Esophagus squamous epithelium (tissue), 4 donors: ENCODE measurements at regions not wholly inside any gene's neighbourhood (a gene's known extent, or its start where the extent isn't known, plus 50 kb on each side); places are given as distances from the start of the nearest gene placed in this dataset.

Experiments
- CTCF ChIP-seq, 6 experiments: fragments of 450-650 bp in 4 of 6; fragments of 200-600 bp in 2 of 6; sonication (generic) in 2 of 6; IDR thresholded peaks; one replicate each; pipeline ENCODE4 v1.5.1; 2016 to 2019; ENCODE audit warnings: antibody characterized with exemption in 6 of 6, mild to moderate bottlenecking in 4 of 6, moderate library complexity in 4 of 6
- POLR2A ChIP-seq, 4 donors: fragments of 450-650 bp; IDR thresholded peaks; one replicate each; pipeline ENCODE4 v1.6.1; 2017; ENCODE audit warnings: antibody characterized with exemption in 4 of 4, mild to moderate bottlenecking in 4 of 4, moderate library complexity in 3 of 4

- TF ChIP-seq CTCF (IDR thresholded peaks at IDR 0.05) = no peak
- no peak for TF ChIP-seq POLR2A (IDR thresholded peaks at IDR 0.05)
Measured at GRCh38 chrX:25941087-25941486, 197.1 kb upstream of the MAGEB18 start.
